Fibroblast of lung (primary cell): ENCODE measurements at regions not wholly inside any gene's neighbourhood (a gene's known extent, or its start where the extent isn't known, plus 50 kb on each side); places are given as distances from the start of the nearest gene placed in this dataset.

Experiments
- DNase-seq, 2 donors: peaks; one replicate each; pipeline versions ENCODE4 v3.0.0 to v3.0.0-alpha.2; 2010; ENCODE audit warnings: low read depth in 2 of 2
- H2AFZ ChIP-seq: 2 replicates; pipeline ENCODE4 v1.5.1; 2012; ENCODE audit warnings: low read length, control low read depth, inconsistent platforms
- H3K27ac ChIP-seq: 2 replicates; pipeline ENCODE4 v1.5.1; 2011; ENCODE audit warnings: low read length, control low read depth; ENCODE audit not compliant: insufficient read depth
- H3K27me3 ChIP-seq: 2 replicates; pipeline ENCODE4 v1.5.1; 2011; ENCODE audit warnings: mild to moderate bottlenecking, low read length; ENCODE audit not compliant: control insufficient read depth, insufficient read depth
- H3K36me3 ChIP-seq: 2 replicates; pipeline ENCODE4 v1.5.1; 2011; ENCODE audit warnings: low read length; ENCODE audit not compliant: control insufficient read depth, insufficient read depth
- H3K4me1 ChIP-seq: 2 replicates; pipeline ENCODE4 v1.5.1; 2011; ENCODE audit warnings: low read length; ENCODE audit not compliant: control insufficient read depth, insufficient read depth; ENCODE audit errors: extremely low read depth
- H3K4me2 ChIP-seq: 2 replicates; pipeline ENCODE4 v1.5.1; 2011; ENCODE audit warnings: low read length, control low read depth; ENCODE audit not compliant: insufficient read depth; ENCODE audit errors: extremely low read depth
- H3K4me3 ChIP-seq, 4 experiments: fragments of 200-600 bp in 1 of 4; sonication (generic) in 1 of 4; replicated peaks in 1 of 4; 2 replicates each; pipeline ENCODE4 v1.5.1; 2011 to 2016; ENCODE audit warnings: low read length in 4 of 4, low read depth in 3 of 4, mild to moderate bottlenecking in 3 of 4, control low read depth in 2 of 4, inconsistent platforms in 1 of 4, mixed read lengths in 1 of 4; ENCODE audit not compliant: insufficient read depth in 1 of 4; ENCODE audit errors: control extremely low read depth in 1 of 4
- H3K79me2 ChIP-seq: 2 replicates; pipeline ENCODE4 v1.5.1; 2012; ENCODE audit warnings: mild to moderate bottlenecking, low read length, inconsistent platforms; ENCODE audit not compliant: control insufficient read depth, insufficient read depth
- H3K9ac ChIP-seq: 2 replicates; pipeline ENCODE4 v1.5.1; 2011; ENCODE audit warnings: mild to moderate bottlenecking, low read length, control low read depth; ENCODE audit not compliant: insufficient read depth
- H3K9me3 ChIP-seq: 2 replicates; pipeline ENCODE4 v1.5.1; 2012; ENCODE audit warnings: low read depth, low read length; ENCODE audit not compliant: control insufficient read depth, insufficient read depth
- H4K20me1 ChIP-seq: 2 replicates; pipeline ENCODE4 v1.5.1; 2011; ENCODE audit warnings: low read length; ENCODE audit not compliant: control insufficient read depth, insufficient read depth; ENCODE audit errors: extremely low read depth
- EZH2 ChIP-seq: IDR thresholded peaks from 2 replicates; pipeline ENCODE4 v1.5.1; 2012; ENCODE audit warnings: low read length, control low read depth, mild to moderate bottlenecking; ENCODE audit errors: missing control alignments
- TF ChIP-seq, protein P1 (sequence below), 2 donors: IDR thresholded peaks in 1 of 2; conservative IDR thresholded peaks in 1 of 2; 1 replicate in 1 of 2; 2 replicates in 1 of 2; pipeline ENCODE4 v1.5.1; 2011 to 2012; ENCODE audit warnings: low read length in 2 of 2, control low read depth in 1 of 2, inconsistent platforms in 1 of 2, low read depth in 1 of 2, mild to moderate bottlenecking in 1 of 2

DNA sequence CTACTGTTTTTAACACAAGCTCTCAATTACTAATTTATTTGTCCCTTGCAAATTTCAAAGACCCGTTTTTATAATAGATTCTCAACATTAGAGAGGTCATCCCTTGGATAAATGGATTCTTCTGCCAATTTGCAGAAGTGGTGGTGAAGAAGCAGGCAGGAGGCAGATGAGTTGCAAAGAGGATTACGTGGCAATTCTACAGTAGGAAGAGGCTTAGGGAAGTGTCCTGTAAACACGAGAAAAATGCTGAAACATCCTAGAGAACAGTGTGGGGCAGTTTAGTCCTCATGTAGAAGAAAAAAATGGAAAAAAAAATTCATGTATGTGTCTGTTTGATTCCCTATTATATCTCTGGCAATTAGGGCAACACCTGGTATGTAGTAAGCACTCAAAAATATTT, 87.6 kb downstream of the BMP2 start:
- H3K4me2 ChIP-seq = no peak overlapping the region
- H3K36me3 ChIP-seq = no peaks in the 10 kb centered on the region
- no peak overlapping the region for H3K27ac ChIP-seq
- no peak overlapping the region for H3K9ac ChIP-seq
- H3K79me2 ChIP-seq = no peaks in the 10 kb centered on the region
- no peak overlapping the region for H2AFZ ChIP-seq
- no peak overlapping the region for H3K4me3 ChIP-seq
- DNase-seq = no peak
- H3K4me1 ChIP-seq = no peaks in the 10 kb centered on the region
- no peaks in the 10 kb centered on the region for H4K20me1 ChIP-seq
- TF ChIP-seq, protein P1, sequence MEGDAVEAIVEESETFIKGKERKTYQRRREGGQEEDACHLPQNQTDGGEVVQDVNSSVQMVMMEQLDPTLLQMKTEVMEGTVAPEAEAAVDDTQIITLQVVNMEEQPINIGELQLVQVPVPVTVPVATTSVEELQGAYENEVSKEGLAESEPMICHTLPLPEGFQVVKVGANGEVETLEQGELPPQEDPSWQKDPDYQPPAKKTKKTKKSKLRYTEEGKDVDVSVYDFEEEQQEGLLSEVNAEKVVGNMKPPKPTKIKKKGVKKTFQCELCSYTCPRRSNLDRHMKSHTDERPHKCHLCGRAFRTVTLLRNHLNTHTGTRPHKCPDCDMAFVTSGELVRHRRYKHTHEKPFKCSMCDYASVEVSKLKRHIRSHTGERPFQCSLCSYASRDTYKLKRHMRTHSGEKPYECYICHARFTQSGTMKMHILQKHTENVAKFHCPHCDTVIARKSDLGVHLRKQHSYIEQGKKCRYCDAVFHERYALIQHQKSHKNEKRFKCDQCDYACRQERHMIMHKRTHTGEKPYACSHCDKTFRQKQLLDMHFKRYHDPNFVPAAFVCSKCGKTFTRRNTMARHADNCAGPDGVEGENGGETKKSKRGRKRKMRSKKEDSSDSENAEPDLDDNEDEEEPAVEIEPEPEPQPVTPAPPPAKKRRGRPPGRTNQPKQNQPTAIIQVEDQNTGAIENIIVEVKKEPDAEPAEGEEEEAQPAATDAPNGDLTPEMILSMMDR (conservative IDR thresholded peaks at IDR 0.05 in 1 of 2, IDR thresholded peaks at IDR 0.05 in 1 of 2; ENCODE audit: low read depth in 1 of 2, low read length in 2 of 2) = no peak
- H3K27me3 ChIP-seq = no peaks in the 10 kb centered on the region
- no peaks in the 10 kb centered on the region for H3K9me3 ChIP-seq

DNA sequence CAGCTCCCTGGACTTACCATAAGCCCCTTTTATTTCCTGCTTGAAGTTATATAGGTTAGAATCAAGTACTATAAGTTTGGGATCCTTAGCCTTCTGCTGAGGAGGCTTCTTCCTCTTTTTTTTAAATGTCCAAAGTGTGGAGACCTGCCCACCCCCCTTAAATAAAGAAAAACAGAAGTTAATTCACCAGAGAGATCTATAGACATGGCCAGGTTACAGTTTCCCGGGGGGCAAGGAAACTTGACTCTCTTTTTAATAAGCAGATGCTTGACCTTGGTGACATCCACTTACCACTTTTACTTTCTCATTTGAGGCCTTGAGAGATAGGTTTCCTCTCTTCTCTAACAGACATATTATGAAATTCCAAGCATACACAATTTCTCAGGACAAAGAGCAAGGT, 88.3 kb downstream of the BMP2 start:
- no peak for TF ChIP-seq EZH2
- TF ChIP-seq, protein P1 (conservative IDR thresholded peaks at IDR 0.05 in 1 of 2, IDR thresholded peaks at IDR 0.05 in 1 of 2; ENCODE audit: low read depth in 1 of 2, low read length in 2 of 2) = no peak
- Histone ChIP-seq H3K4me2 (no peak overlapping the region), H3K36me3 (no peaks in the 10 kb centered on the region), H3K9me3 (no peaks in the 10 kb centered on the region), H3K79me2 (no peaks in the 10 kb centered on the region), H3K9ac (no peak overlapping the region), H3K27ac (no peak overlapping the region), H4K20me1 (no peaks in the 10 kb centered on the region), H2AFZ (no peak overlapping the region), H3K27me3 (no peaks in the 10 kb centered on the region), H3K4me1 (no peaks in the 10 kb centered on the region), H3K4me3 (no peak overlapping the region)
- no peak for DNase-seq

DNA sequence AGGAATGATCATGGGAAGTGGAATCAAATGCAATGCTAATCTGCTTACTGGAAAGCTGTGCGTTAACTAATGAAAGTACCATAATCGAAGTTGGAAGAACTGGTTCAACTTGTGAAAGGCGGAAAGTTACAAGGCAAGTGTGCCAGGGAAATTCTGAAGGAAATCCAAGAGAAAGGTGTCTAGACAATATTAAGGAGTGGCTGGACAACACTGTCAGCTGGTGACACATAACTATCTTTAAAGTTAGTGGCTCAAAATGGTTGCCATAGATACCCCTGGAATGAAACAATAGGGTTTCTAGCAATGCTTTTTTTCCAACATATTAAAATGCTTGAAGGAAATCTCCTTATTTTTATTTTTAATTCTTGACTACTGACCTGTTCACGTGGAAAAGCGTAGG, 90.4 kb downstream of the BMP2 start:
- H3K4me1 ChIP-seq = no peaks in the 10 kb centered on the region
- no peaks in the 10 kb centered on the region for H4K20me1 ChIP-seq
- no peak for TF ChIP-seq EZH2
- TF ChIP-seq, protein P1 (conservative IDR thresholded peaks at IDR 0.05 in 1 of 2, IDR thresholded peaks at IDR 0.05 in 1 of 2; ENCODE audit: low read depth in 1 of 2, low read length in 2 of 2) = no peak
- H3K9ac ChIP-seq = no peak overlapping the region
- no peak overlapping the region for H3K4me3 ChIP-seq
- H2AFZ ChIP-seq = no peak overlapping the region
- no peak for DNase-seq
- H3K27me3 ChIP-seq = no peaks in the 10 kb centered on the region
- H3K79me2 ChIP-seq = no peaks in the 10 kb centered on the region
- H3K27ac ChIP-seq = no peak overlapping the region
- H3K36me3 ChIP-seq = no peaks in the 10 kb centered on the region
- no peaks in the 10 kb centered on the region for H3K9me3 ChIP-seq
- no peak overlapping the region for H3K4me2 ChIP-seq
